ENCODE measurements at regions not wholly inside any gene's neighbourhood (a gene's known extent, or its start where the extent isn't known, plus 50 kb on each side); places are given as distances from the start of the nearest gene placed in this dataset.

DNA sequence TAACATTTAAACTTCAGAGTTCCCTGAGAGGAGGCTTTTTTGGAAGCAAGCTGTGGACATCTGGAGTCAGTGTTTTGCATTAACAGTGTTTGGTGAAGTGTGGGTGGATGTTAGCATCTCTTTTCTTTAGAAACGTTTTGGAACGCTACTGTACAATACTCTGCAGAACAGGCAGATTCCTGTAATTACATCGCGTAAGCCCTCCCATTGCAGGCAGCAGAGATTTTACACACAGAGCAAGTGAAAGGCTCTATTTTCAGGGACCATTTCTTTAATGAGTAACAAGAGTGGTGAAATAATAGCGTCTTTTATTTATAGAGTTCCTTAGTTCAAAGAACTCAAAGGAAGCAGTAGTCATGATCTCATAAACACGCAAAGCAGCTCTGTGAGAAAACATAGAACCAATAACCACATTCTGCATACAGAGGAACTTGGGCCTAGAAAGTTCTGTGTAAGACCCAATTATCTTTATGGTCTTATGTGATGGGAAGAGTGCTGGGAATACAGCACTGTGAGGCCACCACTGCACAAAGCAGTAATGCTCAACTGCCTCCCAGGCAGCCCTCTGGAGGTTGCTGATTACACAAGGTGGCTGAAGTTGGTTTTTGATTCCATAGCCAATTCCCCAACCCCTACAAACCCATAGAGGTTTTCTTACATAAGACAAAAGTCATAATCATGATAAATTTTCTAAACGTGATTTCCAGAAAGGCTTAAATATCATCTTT is 298.7 kb upstream of the EPHA5 start:
- Mint-ChIP-seq H3K4me3 (no peak overlapping the region), H3K4me1 (ENCODE audit: low read depth) (no peaks in the 10 kb centered on the region), H3K36me3 (ENCODE audit: low read depth) (no peaks in the 10 kb centered on the region), H3K9me3 (no peaks in the 10 kb centered on the region), H3K27me3 (no peaks in the 10 kb centered on the region), H3K27ac (no peak overlapping the region)
- DNase-seq (no peak), ATAC-seq (no peak)
- POLR2A ChIA-PET: no interaction called here
- intact Hi-C loops (cut with micrococcal nuclease): no loop called here
- CTCF ChIA-PET: no interaction called here
- TF ChIP-seq, protein P1, sequence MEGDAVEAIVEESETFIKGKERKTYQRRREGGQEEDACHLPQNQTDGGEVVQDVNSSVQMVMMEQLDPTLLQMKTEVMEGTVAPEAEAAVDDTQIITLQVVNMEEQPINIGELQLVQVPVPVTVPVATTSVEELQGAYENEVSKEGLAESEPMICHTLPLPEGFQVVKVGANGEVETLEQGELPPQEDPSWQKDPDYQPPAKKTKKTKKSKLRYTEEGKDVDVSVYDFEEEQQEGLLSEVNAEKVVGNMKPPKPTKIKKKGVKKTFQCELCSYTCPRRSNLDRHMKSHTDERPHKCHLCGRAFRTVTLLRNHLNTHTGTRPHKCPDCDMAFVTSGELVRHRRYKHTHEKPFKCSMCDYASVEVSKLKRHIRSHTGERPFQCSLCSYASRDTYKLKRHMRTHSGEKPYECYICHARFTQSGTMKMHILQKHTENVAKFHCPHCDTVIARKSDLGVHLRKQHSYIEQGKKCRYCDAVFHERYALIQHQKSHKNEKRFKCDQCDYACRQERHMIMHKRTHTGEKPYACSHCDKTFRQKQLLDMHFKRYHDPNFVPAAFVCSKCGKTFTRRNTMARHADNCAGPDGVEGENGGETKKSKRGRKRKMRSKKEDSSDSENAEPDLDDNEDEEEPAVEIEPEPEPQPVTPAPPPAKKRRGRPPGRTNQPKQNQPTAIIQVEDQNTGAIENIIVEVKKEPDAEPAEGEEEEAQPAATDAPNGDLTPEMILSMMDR (IDR thresholded peaks at IDR 0.05): no peak

- Mint-ChIP-seq H3K36me3 (ENCODE audit: low read depth) (no peaks in the 10 kb centered on the region), H3K4me3 (no peak overlapping the region), H3K27me3 (no peaks in the 10 kb centered on the region), H3K27ac (no peak overlapping the region), H3K9me3 (peaks cover 2% of the 10 kb centered on the region), H3K4me1 (ENCODE audit: low read depth) (no peaks in the 10 kb centered on the region)
- no peak for DNase-seq
- TF ChIP-seq, protein P1 (IDR thresholded peaks at IDR 0.05): no peak
- intact Hi-C loops (cut with micrococcal nuclease): no loop called here
- POLR2A ChIA-PET: no interaction called here
- CTCF ChIA-PET: no interaction called here
- no peak for ATAC-seq
Observed at GRCh38 chr4:65960751-65961150, 290.5 kb upstream of the EPHA5 start.

GRCh38 chr4:65954416-65954815 is 284.1 kb upstream of the EPHA5 start:
- TF ChIP-seq, protein P1 (IDR thresholded peaks at IDR 0.05): no peak
- no peak overlapping the region for H3K4me3 Mint-ChIP-seq

DNA sequence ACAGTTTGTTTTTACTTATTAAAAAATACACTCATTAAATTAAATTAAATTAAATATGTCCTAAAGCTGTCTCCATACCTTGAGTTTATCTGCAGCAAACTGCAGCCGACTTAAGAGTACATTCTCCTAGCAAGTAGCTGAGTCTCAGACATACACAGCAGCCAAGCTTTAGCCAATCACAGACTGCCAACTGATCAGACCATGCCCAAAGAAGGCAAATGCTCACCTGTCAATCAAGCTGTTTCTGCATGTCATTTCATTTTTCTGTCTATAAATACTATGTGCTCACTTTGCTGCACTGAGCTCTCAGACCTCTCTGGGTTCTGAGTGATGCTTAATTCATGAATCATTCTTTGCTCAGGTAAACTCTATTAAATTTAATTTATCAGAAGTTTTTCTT is 280.9 kb upstream of the EPHA5 start:
- H3K9me3 Mint-ChIP-seq: peaks cover 3% of the 10 kb centered on the region
- CTCF ChIA-PET: no interaction called here

More at GRCh38 chr4:65954416-65954815, 284.1 kb upstream of the EPHA5 start:
- intact Hi-C loops (cut with micrococcal nuclease): no loop called here
- Mint-ChIP-seq H3K36me3 (ENCODE audit: low read depth) (no peaks in the 10 kb centered on the region), H3K27me3 (no peaks in the 10 kb centered on the region), H3K9me3 (peaks cover 3% of the 10 kb centered on the region), H3K4me1 (ENCODE audit: low read depth) (no peaks in the 10 kb centered on the region), H3K27ac (no peak overlapping the region)
- DNase-seq: no peak
- no peak for ATAC-seq
- POLR2A ChIA-PET: no interaction called here
- CTCF ChIA-PET: no interaction called here

GRCh38 chr4:65943076-65943475 is 272.8 kb upstream of the EPHA5 start:
- H3K9me3 Mint-ChIP-seq: peaks cover 4% of the 10 kb centered on the region
- H3K27me3 Mint-ChIP-seq: no peaks in the 10 kb centered on the region
- H3K36me3 Mint-ChIP-seq (ENCODE audit: low read depth): no peaks in the 10 kb centered on the region
- ATAC-seq (no peak), DNase-seq (no peak)
- no peak overlapping the region for H3K4me3 Mint-ChIP-seq
- no peak overlapping the region for H3K27ac Mint-ChIP-seq
- no peaks in the 10 kb centered on the region for H3K4me1 Mint-ChIP-seq (ENCODE audit: low read depth)
- TF ChIP-seq, protein P1 (IDR thresholded peaks at IDR 0.05): no peak
- ChIA-PET CTCF (no interaction called here), POLR2A (no interaction called here)
- intact Hi-C loops (cut with micrococcal nuclease): no loop called here

More for the DNA sequence above, 280.9 kb upstream of the EPHA5 start:
- no peaks in the 10 kb centered on the region for H3K4me1 Mint-ChIP-seq (ENCODE audit: low read depth)
- H3K27ac Mint-ChIP-seq: no peak overlapping the region
- H3K4me3 Mint-ChIP-seq: no peak overlapping the region
- TF ChIP-seq, protein P1 (IDR thresholded peaks at IDR 0.05): no peak
- no peaks in the 10 kb centered on the region for H3K27me3 Mint-ChIP-seq
- DNase-seq (no peak), ATAC-seq (no peak)
- POLR2A ChIA-PET: no interaction called here
- intact Hi-C loops (cut with micrococcal nuclease): no loop called here
- no peaks in the 10 kb centered on the region for H3K36me3 Mint-ChIP-seq (ENCODE audit: low read depth)

Measured in activated CD8-positive, alpha-beta T cell treated with anti-CD3 and anti-CD28 coated beads for 36 hours (primary cell).